Mesenteric fat pad (tissue), 1 donor: ENCODE measurements at regions not wholly inside any gene's neighbourhood (a gene's known extent, or its start where the extent isn't known, plus 50 kb on each side); places are given as distances from the start of the nearest gene placed in this dataset.

Experiments
- DNase-seq: peaks from one replicate; pipeline ENCODE4 v3.0.0-alpha.2; 2020; ENCODE audit warnings: low spot score
- donor health status: DM: yes; HTN: yes; CAD: no.

DNA sequence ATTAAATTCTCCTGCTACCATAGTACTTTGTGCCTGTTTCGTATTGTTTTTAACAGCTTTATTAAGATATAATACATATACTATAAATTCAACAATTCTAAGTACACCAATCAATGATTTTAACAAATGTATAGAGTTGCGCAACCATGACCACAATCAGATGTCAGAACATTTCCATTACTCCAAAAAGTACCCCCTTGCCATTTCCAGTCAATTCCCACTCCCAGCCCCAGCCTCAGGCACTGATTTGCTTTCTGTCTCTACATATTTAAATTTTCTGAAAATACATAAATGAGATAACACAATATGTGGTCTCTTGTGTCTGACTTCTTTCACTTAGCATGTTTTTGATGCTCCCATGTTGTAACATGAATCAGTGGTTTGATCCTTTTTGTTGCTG lies 193.9 kb downstream of the FIGN start:
- DNase-seq, result no peak

DNA sequence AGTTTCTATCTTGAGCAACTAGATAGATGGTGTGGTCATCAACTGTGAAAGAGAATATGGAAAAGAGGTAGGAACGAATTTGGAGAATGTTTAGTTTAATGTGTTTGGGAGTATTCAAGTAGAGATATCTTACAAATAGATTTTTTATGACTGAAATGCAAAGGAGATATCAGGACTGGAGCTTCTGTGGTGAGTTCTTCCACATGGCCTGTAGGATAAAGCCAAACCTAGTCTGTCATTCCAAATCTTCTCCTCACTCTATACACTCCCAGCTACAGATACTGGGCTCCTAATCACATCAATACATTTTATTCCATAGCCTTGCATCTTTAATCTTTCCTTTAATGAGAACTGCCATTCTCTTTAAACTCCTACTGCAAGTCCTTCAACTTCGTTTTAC lies 194.3 kb downstream of the FIGN start:
- DNase-seq, result no peak

DNA sequence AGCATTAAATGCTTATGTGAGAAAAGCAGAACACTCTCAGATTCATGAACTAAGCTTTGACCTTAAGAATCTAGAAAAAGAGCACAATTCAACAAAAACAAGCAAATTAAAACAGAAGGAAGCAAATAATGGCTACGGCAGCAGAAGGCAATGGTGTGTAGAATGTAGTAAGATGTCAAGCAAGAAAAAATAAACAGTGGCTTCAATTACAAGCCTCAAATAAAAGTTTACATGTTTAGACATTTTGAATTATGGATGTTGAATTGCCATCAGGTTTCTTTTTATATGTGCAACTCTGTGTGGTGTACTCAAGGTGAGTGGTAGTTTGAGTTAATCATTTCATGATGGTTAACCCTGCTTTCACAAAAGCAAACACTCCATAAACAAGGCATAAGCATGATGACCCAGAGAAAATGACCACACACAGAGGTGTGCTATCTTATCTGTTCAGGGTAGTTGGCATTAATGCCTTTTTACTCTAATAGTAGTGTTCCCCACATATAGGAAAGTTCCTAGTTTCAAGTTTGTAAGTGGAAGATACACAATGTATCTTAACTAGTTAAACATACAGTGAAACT lies 207.1 kb downstream of the FIGN start:
- no peak for DNase-seq

DNA sequence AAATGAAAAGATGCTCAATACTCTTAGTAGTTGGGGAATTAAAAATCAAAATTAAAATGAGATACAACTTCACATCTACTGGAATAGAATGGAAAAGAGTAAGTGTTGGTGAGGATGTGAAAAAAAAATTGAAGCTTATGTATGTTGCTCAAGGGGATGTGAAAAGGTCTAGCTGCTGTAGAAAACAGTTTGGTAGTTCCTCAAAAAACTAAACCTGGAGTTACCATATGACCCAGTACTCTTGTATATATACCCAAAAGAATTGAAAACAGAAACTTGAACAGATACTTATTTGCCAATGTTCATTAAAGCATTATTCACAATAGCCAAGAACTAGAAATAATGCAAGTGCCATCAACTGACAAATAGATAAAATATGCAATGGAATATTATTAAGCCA lies 208.4 kb downstream of the FIGN start:
- DNase-seq, result no peak

DNA sequence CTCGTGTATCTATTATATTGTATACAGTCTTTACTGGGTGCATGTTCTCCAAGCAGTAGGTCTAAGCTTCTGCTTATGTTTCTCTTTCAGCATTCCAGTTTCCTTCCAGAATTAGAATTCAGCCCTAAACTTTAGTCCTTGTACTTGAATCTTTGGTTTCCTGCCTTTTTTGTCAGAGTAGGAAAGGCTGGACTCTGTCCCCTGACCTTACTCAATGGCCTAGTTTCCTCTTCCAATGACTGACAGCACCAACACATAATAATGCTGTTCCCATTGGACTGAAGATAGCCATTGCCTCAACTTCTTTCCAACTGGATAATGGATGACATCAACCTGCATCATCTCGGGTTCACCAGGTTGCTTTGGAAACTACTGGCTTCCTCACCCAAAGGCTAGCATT lies 217.0 kb downstream of the FIGN start:
- no peak for DNase-seq

DNA sequence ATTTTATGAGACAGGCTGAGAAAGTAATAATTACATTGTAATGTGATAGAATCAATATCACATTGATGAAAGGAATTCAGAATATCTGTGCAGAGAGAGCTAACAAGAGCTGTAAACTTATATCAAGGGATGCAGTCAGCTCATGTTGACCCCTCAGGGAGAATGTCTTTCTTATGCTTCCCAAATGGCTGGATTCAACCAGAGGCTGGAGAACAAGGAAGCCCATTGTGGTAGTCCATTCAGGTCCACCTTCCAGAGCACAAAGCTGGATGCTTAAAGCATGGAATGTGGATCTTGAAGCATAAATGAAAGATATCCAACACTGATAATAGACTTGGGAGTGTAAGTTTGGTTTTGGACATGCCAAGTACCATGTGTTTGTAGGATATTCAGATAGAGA lies 220.0 kb downstream of the FIGN start:
- no peak for DNase-seq

DNA sequence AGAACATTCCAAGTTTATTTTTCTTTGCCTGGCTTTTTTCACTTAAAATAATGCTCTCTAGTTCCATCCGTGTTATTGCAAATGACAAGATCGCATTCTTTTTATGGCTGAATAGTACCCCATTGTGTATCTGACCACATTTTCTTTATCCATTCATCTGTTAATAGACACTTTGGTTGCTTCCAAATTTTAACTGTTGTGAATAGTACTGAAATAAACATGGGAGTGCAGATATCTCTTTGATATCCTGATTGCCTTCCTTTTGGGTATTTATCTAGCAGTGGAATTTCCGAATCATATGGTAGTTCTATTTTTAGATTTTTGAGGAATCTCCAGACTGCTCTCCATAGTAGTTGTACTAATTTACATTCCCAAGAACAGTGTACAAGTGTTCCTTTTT lies 230.5 kb downstream of the FIGN start:
- no peak for DNase-seq

DNA sequence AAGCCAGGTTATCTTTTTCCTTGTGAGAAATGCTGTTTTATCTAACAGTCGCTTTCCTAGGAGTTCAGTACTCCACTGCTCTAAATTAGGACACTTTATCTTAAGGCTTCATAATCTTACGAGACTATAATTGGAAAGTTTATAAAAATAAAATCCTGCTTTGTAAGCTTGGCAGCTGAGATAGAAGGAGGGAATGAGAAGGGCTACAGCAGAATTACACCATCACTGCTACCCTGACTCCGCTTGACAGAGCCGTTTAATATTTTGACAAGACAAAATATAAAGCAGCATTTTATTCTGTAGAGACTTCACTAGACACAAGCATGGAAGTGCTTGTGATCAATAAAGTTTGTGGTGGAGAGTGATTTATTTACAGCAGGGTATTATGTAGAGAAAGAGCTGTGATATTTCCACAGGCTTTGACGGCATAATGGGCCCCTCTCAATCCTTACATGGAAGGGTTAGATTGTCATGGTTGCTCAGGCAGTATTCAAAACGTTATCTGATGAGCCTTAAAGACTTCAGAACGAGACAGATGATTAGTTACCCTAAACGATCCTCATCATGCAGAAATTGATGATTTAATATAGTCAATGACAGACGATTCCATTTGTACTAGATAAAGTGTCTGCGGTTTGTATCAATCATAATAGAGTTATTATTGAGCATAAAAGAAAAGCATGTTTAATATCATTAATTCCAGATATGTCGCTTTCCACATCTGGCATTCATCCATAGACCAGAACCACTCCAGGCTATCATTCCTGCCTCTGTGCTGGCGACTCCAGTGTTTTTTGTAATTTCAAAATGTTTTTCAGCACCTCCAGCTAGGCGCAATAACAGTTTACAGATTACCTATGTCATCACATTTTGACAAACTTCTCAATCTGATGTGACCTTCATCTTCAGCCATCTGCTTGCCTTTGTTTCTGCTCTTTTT lies 242.2 kb downstream of the FIGN start:
- DNase-seq, result no peak

DNA sequence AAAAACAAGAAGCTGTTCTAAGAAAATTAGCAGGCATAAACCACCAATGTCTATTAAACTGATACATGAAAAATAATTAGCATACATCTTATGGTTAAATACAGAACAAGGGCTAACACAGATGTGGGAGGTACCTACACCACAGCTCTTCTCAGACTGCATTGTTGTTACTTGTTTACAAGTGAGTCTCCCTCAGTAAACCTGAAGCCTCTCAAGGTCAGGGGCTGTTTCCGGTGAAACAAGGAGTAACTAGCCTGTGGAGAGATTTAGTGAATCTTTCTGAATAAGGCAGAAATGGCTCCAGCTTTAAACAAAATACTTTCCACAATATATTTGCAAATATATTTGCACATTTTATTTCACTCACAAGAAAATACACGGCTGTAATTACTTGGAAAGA lies 244.0 kb downstream of the FIGN start:
- no peak for DNase-seq

DNA sequence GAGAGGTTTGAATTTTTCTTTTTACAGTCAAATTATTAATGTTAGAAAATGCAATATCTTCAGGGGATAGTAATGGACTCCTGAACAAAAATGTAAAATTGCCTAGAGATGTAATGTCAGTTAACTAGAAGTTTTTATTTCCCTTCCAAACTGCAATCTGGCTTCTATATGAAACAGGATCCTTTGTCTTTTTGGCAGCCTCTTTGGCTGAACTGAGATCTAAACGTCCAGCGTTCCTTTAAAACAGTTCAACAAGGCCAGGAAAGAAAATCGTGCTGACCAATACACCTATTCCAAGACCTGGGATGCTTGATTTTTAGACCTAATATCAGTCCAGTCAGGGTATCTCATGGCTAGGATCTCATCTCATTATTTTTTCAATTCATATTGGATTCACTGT lies 245.5 kb downstream of the FIGN start:
- DNase-seq, result no peak

DNA sequence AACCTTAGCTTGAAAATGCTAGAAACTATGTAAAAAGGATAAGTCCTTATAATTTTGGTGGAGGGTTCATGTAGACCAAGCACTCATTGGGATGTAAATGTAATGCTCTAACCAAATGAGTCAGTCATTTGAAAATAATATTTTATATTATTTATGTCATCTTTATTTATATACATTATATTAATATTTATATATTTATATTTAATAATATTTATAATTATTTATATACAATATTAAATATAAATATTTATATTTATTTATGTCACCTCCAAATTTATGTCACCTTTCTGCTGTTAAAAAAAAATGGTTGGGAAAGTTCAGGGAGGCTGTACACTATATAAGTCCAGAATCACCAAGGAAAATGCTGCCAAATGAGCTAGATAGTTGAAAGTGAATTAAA lies 254.3 kb downstream of the FIGN start:
- no peak for DNase-seq

DNA sequence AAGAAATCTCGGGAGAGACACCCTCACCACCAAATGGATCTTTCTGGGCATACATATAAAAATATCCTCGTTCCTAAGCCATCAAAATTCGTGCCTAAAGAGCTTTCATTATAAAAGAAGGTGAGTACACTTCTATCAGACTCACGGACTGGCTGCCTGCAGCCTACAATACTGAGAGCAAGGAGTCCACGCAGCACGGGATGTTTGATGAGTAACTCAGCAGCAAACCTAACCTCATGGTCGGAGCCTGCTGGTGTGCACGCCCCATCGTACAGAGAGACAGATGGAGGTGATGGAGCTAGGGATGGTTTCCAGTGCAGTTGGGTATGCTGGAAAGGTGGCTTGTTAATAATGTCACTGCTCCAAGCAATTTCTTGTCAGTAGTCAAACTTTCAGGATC lies 256.2 kb downstream of the FIGN start:
- no peak for DNase-seq

DNA sequence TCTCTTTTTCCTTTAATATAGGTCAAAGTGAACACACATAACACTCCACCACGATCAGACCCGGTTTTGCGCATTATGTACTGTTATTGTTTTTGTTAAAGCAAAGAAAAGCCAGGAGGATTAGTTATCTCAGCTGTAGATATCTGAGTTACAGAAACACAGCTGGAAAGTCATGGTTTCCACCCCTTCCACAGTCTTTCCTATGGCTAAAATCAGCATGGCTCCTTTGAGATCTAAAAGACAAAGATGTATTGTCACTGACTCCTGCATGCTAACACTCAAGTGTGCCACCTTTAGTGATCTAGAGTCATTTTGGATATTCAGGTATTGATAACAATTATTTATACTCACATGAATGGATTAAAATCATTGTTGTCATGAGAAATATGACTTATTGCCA lies 260.0 kb downstream of the FIGN start:
- DNase-seq, result no peak

DNA sequence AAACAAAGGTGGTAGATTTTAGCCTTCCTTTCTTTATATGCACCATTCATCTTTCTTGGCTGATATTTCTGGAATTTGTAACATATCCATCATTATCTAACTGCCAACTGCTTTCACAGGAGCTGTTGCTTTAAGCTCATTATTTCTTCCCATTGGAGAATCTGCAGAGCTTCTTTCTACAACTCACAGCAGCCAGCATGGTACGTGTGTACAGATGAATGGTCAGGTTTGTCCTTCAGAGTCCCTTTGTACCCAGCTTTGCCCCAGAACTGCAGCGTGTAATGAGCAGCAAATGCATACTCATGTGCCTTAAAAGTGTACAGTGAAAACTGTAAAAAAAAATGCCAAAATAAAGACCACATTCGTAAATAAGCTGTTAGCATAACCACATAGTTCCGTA lies 260.9 kb downstream of the FIGN start:
- no peak for DNase-seq

DNA sequence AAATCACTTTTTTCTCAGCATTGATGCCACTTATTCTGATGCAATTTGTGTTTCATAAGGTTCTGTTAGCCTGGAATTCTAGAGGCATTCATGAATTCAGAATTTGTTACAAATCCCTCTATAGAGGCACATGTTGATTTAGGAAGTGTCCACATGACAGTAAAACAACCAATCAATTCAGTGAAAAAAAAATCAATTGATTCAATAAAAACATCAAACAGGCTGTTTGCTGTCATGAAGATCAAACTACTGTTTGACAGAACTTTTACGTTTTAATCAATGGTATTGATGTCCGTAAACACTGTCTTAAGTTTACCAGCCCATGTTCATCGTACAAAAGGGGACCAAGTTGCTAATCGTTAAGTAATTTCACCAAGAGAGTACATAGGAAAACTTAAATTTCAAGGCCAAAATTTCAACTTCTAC lies 261.5 kb downstream of the FIGN start:
- DNase-seq, result no peak

DNA sequence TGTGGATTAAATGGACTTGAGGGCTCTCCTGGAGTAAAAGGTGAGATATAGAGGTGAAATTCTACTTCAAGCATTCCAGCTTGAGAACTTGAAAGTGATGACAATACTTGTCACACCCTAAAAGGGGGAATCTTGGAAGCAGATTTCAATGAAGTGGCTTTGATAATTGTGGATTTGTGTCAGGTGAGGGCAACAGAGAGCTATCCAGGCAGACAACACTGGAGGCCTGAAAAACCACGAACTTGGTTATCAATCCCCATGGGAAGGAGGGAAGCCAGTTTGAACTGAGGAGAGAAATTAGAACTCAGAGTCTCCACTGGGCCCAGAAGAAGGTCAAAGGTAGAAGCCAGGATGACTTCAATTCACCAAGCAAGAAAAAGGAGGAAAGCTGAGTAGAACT lies 263.9 kb downstream of the FIGN start:
- DNase-seq, result no peak

DNA sequence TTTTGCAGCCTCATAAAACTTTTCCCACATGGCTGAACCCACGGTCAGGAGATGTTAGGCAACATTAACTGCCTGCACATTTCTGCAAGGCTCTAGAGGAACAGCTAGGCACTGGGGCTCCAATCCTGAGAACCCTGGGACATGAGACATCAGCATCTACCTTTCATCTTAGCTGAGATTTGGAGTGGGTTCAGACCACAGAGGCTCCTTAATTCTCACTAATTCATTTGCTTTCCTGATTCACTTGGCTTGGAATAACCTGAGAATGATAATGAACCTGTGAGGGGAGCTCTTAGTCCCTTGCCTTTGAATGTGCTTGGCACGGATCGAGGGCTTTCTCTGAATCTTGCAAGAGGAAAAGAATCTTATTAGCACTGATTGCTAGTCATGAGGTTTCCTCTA lies 266.2 kb downstream of the FIGN start:
- no peak for DNase-seq

DNA sequence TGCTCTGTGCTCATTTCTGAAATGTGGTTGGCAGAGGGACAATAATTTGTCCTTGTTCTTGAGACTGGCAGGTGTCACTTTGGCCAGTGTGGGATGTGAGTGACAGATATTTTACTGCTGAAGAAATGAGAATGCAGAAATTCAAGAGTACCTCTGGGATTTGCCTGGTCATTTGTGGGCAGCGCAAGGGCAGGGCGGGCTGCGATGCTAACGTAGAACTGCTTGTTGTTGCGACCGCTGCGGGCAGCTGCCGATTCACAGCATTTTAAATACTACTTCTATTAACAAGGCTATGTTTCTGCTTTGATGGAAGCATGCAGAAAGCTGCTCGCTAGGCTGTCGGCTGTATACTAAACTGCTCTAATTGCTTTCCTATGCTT lies 268.6 kb downstream of the FIGN start:
- no peak for DNase-seq

DNA sequence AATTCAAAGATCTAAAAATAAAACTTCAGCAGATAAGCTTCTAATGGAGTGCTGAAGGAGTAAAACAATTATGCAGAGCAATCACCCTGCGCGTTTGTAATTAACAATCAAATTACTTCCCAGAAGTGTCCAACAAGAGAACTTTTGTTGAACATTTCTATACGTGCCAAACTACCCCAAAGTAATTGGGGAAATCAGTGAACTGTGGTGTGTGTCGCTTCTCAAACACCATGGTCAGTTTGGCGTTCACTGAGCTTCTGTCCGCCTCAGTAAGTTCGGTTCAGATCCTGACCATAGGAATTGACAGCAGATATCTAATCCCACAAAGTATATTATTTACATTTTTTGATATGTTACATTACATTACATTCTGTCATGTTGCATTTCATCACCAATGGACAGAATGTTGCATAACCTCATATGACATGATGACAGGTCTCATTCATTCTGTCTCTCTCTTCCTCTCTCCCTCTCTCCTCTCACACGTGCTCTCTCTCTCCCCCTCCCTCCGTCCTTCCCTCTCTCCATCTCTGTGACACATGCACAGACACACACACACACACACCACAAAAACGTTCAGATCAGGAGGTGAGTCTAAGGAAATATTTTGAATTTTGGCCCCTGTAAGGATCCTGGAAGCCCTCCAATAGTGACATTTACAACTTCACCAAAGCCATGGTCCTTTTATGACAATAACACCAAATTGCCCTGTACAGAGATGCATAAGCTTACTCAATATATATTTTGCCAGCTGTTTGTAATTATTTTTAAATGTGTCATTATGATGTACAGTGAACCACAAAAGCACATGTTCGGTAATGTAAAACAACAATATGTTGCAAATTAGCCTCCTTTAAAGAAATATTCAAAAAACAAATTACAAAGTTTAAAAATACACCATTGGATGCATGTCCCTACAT lies 269.2 kb downstream of the FIGN start:
- DNase-seq, result no peak

DNA sequence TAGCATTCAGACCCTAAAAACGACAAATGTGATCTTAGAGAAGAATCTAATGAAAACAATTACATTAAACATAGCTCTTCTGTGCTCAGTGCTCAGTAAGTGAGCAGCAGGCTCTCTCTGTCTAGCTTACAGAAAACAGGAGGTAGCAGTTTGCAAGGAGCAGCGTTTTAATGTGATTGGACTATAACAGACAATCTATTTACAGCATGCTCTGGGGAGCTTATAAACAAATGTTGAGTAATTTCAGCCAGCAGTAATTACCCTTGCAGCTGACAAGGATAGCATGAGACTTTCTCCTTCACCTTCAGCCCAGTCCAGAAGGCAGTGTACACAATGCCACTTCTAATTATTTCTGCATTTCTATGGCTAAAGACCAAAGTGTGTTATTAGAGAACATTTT lies 270.4 kb downstream of the FIGN start:
- DNase-seq, result no peak

DNA sequence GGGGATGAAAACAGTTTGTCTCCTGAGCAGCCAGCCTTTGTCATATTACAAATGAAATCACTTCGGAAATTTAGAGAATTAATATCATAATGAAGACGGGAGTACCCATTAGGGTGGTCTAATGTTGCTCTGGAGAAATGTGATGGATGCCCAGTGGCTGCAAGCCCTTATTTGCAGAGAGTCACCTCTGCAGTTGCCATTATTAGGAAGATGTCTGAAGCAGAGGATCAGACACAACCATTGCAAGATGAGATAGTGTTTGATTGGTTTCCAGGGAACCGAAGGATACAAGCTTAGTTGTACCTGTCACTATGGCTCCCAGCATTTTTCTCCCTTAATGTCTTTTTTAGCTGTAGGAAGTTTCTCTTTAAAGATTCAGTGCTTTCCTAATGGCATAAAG lies 272.4 kb downstream of the FIGN start:
- no peak for DNase-seq

DNA sequence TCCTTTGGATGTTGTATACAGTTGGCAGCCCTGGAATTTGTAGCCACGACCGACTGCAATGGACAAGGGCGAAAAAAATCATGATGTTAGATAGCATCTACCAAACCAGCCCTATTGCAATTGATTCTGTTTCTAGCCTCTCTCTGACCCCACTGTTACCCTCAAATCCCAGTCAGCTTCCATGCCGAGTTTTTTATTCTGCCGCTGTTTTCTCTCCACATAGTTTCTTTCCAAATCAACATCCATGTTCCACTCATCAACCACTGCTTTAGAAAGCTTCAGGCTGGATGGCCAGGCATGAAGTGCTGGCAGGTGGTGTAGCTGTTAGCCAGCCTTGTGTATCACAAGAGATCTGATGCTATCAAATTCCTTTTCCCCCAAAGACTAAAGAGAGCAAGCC lies 272.8 kb downstream of the FIGN start:
- DNase-seq, result no peak
